ENCODE measurements at regions not wholly inside any gene's neighbourhood (a gene's known extent, or its start where the extent isn't known, plus 50 kb on each side); places are given as distances from the start of the nearest gene placed in this dataset.

DNA sequence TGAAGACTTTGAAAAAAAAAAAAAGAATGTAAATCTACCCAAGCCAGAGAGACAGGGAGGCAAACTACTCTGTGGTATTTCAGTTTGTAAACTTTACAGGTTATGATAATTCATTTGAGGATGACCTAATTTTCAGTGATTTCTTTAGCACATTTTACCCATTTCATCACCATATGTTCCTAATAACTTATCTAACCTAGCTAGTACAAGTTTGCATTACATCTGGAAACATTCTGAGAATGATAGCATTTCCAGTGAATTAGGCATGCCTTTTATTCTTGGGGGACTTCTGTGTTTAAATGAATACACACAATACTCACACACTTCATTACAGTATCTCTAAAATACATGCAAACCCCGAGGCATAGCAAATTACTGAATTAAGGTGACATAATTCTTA is 1055.5 kb downstream of the PCDH18 start:
- POLR2A ChIA-PET, result no interaction called here
- no peaks in the 10 kb centered on the region for H3K9me3 ChIP-seq (ENCODE audit: control insufficient read depth, insufficient read depth, low read depth, low read length)
- H3K4me1 ChIP-seq (ENCODE audit: control insufficient read depth, insufficient read depth, low read length), result no peaks in the 10 kb centered on the region
- TF ChIP-seq, protein P1, sequence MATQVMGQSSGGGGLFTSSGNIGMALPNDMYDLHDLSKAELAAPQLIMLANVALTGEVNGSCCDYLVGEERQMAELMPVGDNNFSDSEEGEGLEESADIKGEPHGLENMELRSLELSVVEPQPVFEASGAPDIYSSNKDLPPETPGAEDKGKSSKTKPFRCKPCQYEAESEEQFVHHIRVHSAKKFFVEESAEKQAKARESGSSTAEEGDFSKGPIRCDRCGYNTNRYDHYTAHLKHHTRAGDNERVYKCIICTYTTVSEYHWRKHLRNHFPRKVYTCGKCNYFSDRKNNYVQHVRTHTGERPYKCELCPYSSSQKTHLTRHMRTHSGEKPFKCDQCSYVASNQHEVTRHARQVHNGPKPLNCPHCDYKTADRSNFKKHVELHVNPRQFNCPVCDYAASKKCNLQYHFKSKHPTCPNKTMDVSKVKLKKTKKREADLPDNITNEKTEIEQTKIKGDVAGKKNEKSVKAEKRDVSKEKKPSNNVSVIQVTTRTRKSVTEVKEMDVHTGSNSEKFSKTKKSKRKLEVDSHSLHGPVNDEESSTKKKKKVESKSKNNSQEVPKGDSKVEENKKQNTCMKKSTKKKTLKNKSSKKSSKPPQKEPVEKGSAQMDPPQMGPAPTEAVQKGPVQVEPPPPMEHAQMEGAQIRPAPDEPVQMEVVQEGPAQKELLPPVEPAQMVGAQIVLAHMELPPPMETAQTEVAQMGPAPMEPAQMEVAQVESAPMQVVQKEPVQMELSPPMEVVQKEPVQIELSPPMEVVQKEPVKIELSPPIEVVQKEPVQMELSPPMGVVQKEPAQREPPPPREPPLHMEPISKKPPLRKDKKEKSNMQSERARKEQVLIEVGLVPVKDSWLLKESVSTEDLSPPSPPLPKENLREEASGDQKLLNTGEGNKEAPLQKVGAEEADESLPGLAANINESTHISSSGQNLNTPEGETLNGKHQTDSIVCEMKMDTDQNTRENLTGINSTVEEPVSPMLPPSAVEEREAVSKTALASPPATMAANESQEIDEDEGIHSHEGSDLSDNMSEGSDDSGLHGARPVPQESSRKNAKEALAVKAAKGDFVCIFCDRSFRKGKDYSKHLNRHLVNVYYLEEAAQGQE (tag by site-specific recombination; IDR thresholded peaks at IDR 0.05), result no peak
- TF ChIP-seq, protein P2, sequence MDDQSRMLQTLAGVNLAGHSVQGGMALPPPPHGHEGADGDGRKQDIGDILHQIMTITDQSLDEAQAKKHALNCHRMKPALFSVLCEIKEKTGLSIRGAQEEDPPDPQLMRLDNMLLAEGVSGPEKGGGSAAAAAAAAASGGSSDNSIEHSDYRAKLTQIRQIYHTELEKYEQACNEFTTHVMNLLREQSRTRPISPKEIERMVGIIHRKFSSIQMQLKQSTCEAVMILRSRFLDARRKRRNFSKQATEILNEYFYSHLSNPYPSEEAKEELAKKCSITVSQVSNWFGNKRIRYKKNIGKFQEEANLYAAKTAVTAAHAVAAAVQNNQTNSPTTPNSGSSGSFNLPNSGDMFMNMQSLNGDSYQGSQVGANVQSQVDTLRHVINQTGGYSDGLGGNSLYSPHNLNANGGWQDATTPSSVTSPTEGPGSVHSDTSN (CRISPR knock-in tag; IDR thresholded peaks at IDR 0.05), result no peak
- no peak for TF ChIP-seq ZNF174 (tag by site-specific recombination; IDR thresholded peaks at IDR 0.05)
- CTCF ChIA-PET, result no interaction called here
- H3K36me3 ChIP-seq (ENCODE audit: control insufficient read depth in 2 of 2, insufficient read depth in 1 of 2, low read length in 2 of 2), result no peaks in the 10 kb centered on the region
- no peak overlapping the region for H3K4me3 ChIP-seq (ENCODE audit: low read depth, low read length)
- H3K27ac ChIP-seq (ENCODE audit: extremely low read depth, low read depth, low read length), result no peak overlapping the region

DNA sequence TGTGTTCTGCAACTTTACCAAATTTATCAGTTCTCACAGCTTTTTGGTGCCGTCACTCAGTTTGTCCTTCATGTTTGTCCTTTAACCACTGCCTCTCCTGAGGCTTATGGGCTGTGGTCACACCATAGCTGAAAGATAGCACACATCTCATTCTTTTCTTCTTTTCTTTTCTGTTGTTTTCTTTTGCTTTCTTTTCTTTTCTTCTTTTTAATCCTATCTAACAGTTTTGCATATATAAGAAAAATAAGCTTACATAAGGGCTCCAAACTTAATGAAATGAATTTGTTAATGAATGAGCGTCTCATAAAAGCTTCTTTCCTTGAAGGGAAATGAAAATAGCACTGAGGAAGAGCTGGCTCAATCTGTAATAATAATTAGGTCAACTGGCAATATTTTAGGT is 1061.2 kb downstream of the PCDH18 start:
- Histone ChIP-seq H3K9me3 (ENCODE audit: control insufficient read depth, insufficient read depth, low read depth, low read length) (no peaks in the 10 kb centered on the region), H3K4me3 (ENCODE audit: low read depth, low read length) (no peak overlapping the region), H3K36me3 (ENCODE audit: control insufficient read depth in 2 of 2, insufficient read depth in 1 of 2, low read length in 2 of 2) (no peaks in the 10 kb centered on the region), H3K4me1 (ENCODE audit: control insufficient read depth, insufficient read depth, low read length) (no peaks in the 10 kb centered on the region), H3K27ac (ENCODE audit: extremely low read depth, low read depth, low read length) (no peak overlapping the region)
- POLR2A ChIA-PET, result no interaction called here
- CTCF ChIA-PET, result no interaction called here
- TF ChIP-seq ZNF16 (tag by site-specific recombination; IDR thresholded peaks at IDR 0.05; ENCODE audit: low read depth), result no peak
- no peak for TF ChIP-seq ZXDB (tag by site-specific recombination; IDR thresholded peaks at IDR 0.05)
- no peak for TF ChIP-seq ZFP3 (tag by site-specific recombination; IDR thresholded peaks at IDR 0.05; ENCODE audit: low read depth)
- no peak for TF ChIP-seq ZNF777 (tag by site-specific recombination; IDR thresholded peaks at IDR 0.05; ENCODE audit: borderline replicate concordance)
- no peak for TF ChIP-seq GLIS2 (tag by site-specific recombination; IDR thresholded peaks at IDR 0.05)
- no peak for TF ChIP-seq SCRT2 (tag by site-specific recombination; IDR thresholded peaks at IDR 0.05)
- TF ChIP-seq ZBTB7A (tag by site-specific recombination; IDR thresholded peaks at IDR 0.05; ENCODE audit: low read depth), result no peak
- no peak for TF ChIP-seq ZNF707 (tag by site-specific recombination; IDR thresholded peaks at IDR 0.05)
- TF ChIP-seq GFI1B (tag by site-specific recombination; IDR thresholded peaks at IDR 0.05), result no peak
- TF ChIP-seq ZNF585B (tag by site-specific recombination; IDR thresholded peaks at IDR 0.05), result no peak
- TF ChIP-seq ZNF670 (tag by site-specific recombination; IDR thresholded peaks at IDR 0.05; ENCODE audit: low read depth), result no peak

DNA sequence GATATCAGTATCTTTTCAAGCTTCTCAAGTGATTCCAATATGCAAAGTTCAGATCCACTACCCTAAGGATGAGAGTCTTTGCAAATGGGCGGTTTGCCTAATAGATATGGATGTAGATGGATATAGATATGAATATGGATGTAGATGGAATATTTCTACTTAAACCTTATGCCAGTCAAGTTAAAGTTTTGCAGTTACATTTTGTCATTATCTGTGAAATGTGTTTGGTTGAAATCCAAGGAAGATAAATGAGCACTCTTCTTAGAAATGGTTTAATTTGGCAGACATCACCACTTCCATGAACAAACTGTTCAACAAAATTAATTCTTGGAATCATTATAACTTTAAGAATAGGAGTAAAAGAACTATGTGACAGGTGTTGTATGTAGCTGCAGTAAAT is 1066.6 kb downstream of the PCDH18 start:
- H3K4me3 ChIP-seq (ENCODE audit: low read depth, low read length), result no peak overlapping the region
- no peaks in the 10 kb centered on the region for H3K4me1 ChIP-seq (ENCODE audit: control insufficient read depth, insufficient read depth, low read length)
- CTCF ChIA-PET, result no interaction called here
- H3K27ac ChIP-seq (ENCODE audit: extremely low read depth, low read depth, low read length), result no peak overlapping the region
- H3K9me3 ChIP-seq (ENCODE audit: control insufficient read depth, insufficient read depth, low read depth, low read length), result no peaks in the 10 kb centered on the region
- POLR2A ChIA-PET, result no interaction called here
- H3K36me3 ChIP-seq (ENCODE audit: control insufficient read depth in 2 of 2, insufficient read depth in 1 of 2, low read length in 2 of 2), result no peaks in the 10 kb centered on the region
- TF ChIP-seq, protein P2 (CRISPR knock-in tag; IDR thresholded peaks at IDR 0.05), result no peak
- TF ChIP-seq, protein P3, sequence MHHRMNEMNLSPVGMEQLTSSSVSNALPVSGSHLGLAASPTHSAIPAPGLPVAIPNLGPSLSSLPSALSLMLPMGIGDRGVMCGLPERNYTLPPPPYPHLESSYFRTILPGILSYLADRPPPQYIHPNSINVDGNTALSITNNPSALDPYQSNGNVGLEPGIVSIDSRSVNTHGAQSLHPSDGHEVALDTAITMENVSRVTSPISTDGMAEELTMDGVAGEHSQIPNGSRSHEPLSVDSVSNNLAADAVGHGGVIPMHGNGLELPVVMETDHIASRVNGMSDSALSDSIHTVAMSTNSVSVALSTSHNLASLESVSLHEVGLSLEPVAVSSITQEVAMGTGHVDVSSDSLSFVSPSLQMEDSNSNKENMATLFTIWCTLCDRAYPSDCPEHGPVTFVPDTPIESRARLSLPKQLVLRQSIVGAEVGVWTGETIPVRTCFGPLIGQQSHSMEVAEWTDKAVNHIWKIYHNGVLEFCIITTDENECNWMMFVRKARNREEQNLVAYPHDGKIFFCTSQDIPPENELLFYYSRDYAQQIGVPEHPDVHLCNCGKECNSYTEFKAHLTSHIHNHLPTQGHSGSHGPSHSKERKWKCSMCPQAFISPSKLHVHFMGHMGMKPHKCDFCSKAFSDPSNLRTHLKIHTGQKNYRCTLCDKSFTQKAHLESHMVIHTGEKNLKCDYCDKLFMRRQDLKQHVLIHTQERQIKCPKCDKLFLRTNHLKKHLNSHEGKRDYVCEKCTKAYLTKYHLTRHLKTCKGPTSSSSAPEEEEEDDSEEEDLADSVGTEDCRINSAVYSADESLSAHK (tag by site-specific recombination; IDR thresholded peaks at IDR 0.05), result no peak
